ENCODE measurements at regions not wholly inside any gene's neighbourhood (a gene's known extent, or its start where the extent isn't known, plus 50 kb on each side); places are given as distances from the start of the nearest gene placed in this dataset.

DNA sequence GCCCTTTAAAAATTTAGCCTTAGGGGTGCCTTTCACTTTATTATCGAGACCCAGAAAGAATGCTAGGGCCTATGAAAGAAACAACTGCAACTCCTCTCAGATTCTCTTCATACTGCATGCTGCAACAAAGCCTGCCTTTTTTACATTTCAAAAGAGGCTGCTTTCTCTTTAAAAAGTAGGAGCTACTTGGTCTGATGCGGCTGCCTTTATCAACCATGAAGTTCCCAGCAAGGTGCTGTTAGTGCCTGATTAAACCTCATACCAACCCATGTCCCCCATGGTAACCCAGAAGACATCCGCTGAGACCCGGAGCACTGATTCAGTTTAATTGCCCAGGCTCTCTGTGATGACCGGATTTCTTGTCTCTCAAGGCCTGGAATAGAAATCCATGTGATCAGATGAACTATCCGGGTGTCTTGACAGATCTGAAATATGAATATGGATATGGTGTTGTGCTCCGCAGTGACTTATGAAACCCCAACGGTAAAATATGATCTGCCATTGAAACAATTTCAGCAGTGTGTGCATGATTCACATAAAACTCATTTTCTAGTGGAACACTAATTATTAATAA is 368.3 kb downstream of the ZNF521 start:
- Mint-ChIP-seq H3K4me3 (no peak overlapping the region), H3K27me3 (peaks cover 31% of the 10 kb centered on the region), H3K4me1 (no peaks in the 10 kb centered on the region), H3K9me3 (no peaks in the 10 kb centered on the region), H3K36me3 (ENCODE audit: insufficient read depth) (no peaks in the 10 kb centered on the region), H3K27ac (ENCODE audit: low read depth) (no peak overlapping the region)
- DNase-seq (ENCODE audit: low spot score in 2 of 2) (no peak), ATAC-seq (replicated peaks; ENCODE audit: extremely low read depth, poor library complexity, severe bottlenecking) (no peak)

DNA sequence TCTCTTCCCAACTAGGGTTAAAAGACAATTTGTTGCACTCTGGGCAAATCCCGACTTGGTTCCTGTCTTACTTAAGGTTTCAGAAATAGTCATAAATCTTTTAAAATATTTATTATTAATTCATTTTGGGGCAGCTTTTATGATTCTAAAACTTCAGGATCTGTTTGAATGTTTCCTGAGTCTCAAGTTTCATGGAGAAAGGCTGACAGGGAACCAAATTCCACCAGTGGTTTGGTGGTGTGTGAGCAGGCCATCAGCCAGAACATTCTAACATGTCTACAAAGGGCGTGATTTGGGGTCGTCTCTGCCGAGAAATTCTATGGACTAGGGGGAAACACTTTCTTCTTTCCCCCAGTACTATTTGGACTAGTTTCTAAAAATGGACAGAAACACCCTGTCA is 366.4 kb downstream of the ZNF521 start:
- H3K36me3 Mint-ChIP-seq (ENCODE audit: insufficient read depth): no peaks in the 10 kb centered on the region
- peaks cover 21% of the 10 kb centered on the region for H3K27me3 Mint-ChIP-seq
- H3K9me3 Mint-ChIP-seq: no peaks in the 10 kb centered on the region
- DNase-seq (ENCODE audit: low spot score in 2 of 2) (no peak), ATAC-seq (replicated peaks; ENCODE audit: extremely low read depth, poor library complexity, severe bottlenecking) (no peak)
- no peak overlapping the region for H3K27ac Mint-ChIP-seq (ENCODE audit: low read depth)
- H3K4me3 Mint-ChIP-seq: no peak overlapping the region
- no peaks in the 10 kb centered on the region for H3K4me1 Mint-ChIP-seq

DNA sequence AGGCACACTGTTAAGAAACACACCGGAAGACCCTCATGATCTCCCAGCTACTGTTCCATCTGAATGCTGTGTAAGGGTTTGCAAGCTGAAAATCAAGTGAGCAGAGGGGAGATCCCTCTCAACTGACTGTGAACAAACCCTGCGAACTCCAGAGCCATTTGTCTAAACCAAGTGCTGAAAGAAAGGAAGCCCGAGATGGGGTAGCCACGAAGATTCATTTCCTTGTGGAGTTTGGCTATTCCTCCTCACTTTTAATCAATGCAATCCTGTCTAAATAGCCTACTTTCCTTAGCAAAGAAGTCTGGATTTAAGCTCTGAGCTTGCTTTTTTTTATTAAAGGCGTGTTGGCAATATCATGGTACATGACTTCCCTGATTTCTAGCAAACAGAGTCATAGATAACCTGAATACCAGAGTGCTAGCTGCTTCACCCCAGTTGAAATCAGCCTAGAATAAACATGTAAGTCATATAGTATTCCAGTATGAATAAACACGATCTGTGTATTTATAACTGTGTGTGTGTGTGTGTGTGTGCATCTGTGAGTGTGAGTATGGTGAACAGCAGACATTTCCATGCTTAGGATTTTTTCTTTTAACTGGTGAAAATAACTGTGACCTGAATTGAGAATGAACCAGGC is 365.2 kb downstream of the ZNF521 start:
- Mint-ChIP-seq H3K27ac (ENCODE audit: low read depth) (no peak overlapping the region), H3K9me3 (no peaks in the 10 kb centered on the region)

DNA sequence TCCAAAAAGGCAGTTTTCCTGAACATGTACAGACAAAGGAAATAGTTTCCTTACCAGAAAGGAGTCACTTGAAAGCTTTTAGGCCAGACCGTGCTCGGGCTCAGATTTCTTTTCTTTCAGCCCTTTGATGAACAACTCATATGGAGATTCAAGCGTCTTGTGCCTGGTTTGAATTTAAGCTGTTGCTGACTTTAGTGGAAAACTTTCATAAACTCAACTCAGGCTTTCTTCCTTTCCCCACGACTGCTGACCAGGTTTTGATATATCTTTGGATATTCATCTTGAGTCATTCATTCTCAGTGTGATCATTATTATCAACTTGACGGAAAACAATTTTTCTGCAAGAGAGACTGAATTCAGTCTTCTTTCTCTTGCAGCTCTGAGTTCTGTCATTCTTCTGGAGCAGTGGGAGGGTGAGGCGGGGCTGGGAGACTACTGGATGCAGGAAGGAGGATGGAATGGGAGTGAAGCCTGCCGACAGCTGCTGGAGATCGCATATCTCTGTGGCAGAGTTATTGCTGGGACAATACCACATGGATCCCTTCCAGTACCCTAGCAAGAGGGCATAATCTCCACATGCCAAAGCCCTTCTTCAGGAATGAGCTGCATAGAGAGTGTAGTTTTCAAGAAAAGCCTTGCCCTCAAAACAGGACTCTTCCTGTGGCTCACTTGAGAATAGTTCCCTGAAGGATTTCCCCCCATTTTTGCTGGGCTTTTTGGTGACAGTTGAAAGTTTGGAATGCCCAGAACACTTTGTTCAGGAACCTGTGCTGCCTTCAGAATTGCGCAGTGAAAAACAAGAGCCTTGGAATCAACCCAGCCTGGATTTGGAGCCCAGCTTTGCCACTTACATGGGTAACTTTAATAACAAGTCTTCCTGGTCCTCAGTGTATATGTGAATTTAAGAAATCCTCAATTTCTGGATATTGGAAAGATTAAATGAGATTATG is 364.4 kb downstream of the ZNF521 start:
- H3K27me3 Mint-ChIP-seq: peaks cover 10% of the 10 kb centered on the region
- ATAC-seq (replicated peaks; ENCODE audit: extremely low read depth, poor library complexity, severe bottlenecking) (no peak), DNase-seq (ENCODE audit: low spot score in 2 of 2) (no peak)
- H3K27ac Mint-ChIP-seq (ENCODE audit: low read depth): no peak overlapping the region
- no peak overlapping the region for H3K4me3 Mint-ChIP-seq
- no peaks in the 10 kb centered on the region for H3K9me3 Mint-ChIP-seq
- no peaks in the 10 kb centered on the region for H3K4me1 Mint-ChIP-seq
- no peaks in the 10 kb centered on the region for H3K36me3 Mint-ChIP-seq (ENCODE audit: insufficient read depth)

More for the DNA sequence above, 365.2 kb downstream of the ZNF521 start:
- no peaks in the 10 kb centered on the region for H3K4me1 Mint-ChIP-seq
- peaks cover 11% of the 10 kb centered on the region for H3K27me3 Mint-ChIP-seq
- no peak overlapping the region for H3K4me3 Mint-ChIP-seq
- no peak for ATAC-seq (replicated peaks; ENCODE audit: extremely low read depth, poor library complexity, severe bottlenecking)
- no peaks in the 10 kb centered on the region for H3K36me3 Mint-ChIP-seq (ENCODE audit: insufficient read depth)
- DNase-seq (ENCODE audit: low spot score in 2 of 2): no peak

DNA sequence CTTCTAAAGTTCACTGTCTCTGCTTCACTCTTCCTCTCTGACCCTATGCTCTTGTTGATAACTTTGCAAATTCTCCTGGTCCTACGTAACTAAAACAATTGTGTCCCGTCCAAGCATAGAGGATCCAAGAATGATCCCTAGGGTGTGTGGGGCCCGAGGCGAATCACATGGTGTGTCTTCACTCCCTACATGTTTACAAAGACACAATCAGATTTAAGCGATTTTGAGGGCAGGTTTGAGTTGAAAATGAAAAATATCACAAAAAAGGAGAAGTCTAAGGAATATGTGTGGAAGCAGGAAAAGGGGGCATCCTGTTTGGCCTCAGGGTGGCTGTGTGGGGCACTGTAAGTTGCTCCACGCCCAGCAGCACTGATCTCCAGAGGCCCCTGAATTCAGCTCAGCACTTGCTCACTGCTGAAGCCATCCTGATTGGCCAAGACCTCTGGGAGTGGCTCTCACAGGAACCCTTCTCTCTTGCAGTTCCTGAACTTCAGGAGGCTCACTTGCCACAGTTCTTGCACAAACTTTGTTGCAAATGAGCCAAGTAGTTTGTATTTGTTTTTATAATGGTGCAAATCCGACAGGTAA is 363.6 kb downstream of the ZNF521 start:
- Mint-ChIP-seq H3K36me3 (ENCODE audit: insufficient read depth) (no peaks in the 10 kb centered on the region), H3K9me3 (no peaks in the 10 kb centered on the region), H3K27me3 (peaks cover 10% of the 10 kb centered on the region), H3K27ac (ENCODE audit: low read depth) (no peak overlapping the region), H3K4me3 (no peak overlapping the region), H3K4me1 (no peaks in the 10 kb centered on the region)
- DNase-seq (ENCODE audit: low spot score in 2 of 2) (no peak), ATAC-seq (replicated peaks; ENCODE audit: extremely low read depth, poor library complexity, severe bottlenecking) (no peak)

DNA sequence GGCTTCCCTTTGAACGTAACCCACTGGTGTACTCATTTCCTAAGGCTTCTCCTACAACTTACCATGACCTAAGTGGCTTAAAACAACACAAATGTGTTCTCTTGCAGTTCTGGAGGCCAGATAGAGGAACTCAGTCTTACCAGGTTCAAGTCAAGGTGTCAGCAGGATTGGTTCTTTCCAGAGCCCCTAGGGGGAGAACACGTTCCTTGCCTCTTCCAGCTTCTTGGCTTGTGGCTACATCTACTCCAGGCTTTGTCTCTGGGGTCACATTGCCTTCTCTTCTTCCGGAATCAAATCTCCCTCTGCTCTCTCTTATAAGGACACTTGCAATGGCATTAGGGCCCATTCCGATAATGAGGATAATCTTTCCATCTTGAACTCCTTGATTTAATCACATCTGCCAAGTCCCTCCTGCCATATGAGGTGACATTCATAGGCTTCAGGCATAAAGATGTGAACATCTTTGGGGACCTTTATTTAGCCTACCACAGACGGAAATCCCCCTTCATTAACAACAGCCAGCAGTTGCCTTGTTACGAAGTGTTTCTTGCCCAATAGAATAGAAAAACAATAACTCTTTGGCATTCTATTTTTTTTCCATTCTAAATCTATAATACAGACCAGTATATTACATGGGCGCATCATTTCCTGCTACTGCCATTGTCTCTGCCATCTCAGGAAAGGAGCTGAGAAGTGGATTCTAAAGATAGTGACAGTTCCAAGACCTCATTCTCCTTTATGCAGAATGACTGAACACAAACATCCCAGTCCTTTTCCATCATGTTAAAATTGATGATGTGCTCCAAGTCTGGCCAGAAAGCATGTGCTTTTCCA is 362.0 kb downstream of the ZNF521 start:
- DNase-seq (ENCODE audit: low spot score in 2 of 2) (no peak), ATAC-seq (replicated peaks; ENCODE audit: extremely low read depth, poor library complexity, severe bottlenecking) (no peak)
- H3K4me3 Mint-ChIP-seq: no peak overlapping the region
- H3K27ac Mint-ChIP-seq (ENCODE audit: low read depth): no peak overlapping the region
- H3K36me3 Mint-ChIP-seq (ENCODE audit: insufficient read depth): no peaks in the 10 kb centered on the region
- H3K4me1 Mint-ChIP-seq: no peaks in the 10 kb centered on the region
- peaks cover 3% of the 10 kb centered on the region for H3K27me3 Mint-ChIP-seq
- peaks cover 4% of the 10 kb centered on the region for H3K9me3 Mint-ChIP-seq

DNA sequence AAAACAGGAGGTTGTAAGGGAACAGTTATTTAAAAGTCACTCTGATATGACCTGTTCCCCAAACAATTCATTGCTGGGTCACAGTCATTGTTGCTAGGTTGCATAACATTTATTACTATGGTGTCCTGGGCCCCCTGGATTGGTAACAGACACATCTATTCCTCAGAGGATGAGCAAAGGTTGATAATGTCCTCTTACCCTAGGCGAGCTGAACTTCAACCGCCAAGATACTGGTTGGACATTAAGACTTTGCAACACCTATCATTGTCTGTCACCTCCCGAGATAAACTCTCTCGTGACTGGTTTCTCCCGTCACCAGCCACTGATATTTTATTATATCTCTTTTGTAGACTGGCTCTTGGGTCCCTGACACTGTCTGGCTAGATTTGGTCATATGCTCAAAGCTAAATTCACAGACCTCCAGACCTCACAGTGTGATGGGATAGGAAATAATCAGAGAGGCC is 361.3 kb downstream of the ZNF521 start:
- peaks cover 4% of the 10 kb centered on the region for H3K9me3 Mint-ChIP-seq
- H3K27me3 Mint-ChIP-seq: no peaks in the 10 kb centered on the region
- no peaks in the 10 kb centered on the region for H3K36me3 Mint-ChIP-seq (ENCODE audit: insufficient read depth)
- DNase-seq (ENCODE audit: low spot score in 2 of 2) (no peak), ATAC-seq (replicated peaks; ENCODE audit: extremely low read depth, poor library complexity, severe bottlenecking) (no peak)
- H3K4me3 Mint-ChIP-seq: no peak overlapping the region
- no peak overlapping the region for H3K27ac Mint-ChIP-seq (ENCODE audit: low read depth)
- H3K4me1 Mint-ChIP-seq: no peaks in the 10 kb centered on the region

DNA sequence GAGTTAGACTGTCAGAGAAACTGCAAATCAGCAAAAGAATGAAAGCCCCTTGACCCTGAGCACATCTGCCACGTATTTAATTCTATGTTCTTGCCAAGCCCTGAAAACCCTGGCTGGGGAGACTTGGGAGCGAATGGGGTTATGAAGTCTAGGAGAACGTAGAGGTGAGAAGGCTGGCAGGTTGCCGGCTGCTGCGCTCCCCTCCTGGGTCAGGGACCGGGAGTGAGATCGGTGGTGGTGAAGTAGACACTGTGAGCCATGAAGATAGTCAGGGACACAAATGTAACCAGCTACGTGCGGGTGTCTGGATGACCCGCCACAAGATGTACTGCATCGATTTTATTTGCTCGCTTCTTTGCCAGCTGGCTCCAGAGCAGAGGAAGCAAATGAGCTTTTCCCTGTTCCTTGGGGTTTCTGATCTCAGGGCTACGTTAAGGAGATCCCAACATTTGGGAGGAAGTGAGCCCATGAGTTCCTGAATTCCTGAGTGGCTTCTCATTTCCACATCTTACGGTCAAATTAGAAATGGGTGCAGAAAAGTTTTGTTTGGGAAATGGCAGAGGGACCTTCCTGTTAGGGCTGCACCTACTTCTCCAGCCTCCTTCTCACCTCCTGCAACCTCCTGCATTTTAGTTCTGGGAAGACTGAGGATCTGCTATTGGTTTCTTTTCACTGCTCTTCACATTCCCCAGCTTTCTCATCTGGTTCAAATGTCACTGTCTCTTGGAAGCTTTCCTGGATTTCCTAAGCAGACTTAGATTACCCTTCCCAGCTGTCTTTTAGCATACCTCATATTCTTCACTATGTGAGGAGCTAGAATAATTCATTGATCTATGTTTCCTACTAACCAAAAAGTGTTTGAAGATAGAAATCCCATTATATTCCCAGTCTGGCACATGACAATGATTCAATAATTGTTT is 360.6 kb downstream of the ZNF521 start:
- H3K9me3 Mint-ChIP-seq: peaks cover 4% of the 10 kb centered on the region
- ATAC-seq (replicated peaks; ENCODE audit: extremely low read depth, poor library complexity, severe bottlenecking) (no peak), DNase-seq (ENCODE audit: low spot score in 2 of 2) (no peak)
- no peaks in the 10 kb centered on the region for H3K27me3 Mint-ChIP-seq
- H3K27ac Mint-ChIP-seq (ENCODE audit: low read depth): no peak overlapping the region
- no peaks in the 10 kb centered on the region for H3K4me1 Mint-ChIP-seq
- H3K36me3 Mint-ChIP-seq (ENCODE audit: insufficient read depth): no peaks in the 10 kb centered on the region
- no peak overlapping the region for H3K4me3 Mint-ChIP-seq

DNA sequence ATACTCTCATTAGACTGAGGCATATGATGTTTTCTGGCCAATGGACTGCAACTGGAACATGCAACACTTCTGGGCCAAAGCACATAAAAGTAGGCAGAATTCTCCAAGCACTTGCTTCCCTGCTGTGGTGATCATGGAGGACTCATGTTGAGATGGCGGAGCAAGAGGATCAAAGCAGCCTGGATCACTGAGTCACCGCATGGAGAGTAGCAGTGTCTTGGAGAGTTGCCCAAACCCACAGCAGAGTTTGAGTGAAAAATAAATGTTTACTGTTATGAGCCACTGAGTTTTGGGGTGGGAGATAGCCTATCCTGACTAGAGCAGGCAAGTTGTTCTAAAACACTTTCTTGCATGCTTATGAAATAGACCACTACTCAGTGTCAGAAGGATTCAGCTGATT is 359.5 kb downstream of the ZNF521 start:
- H3K36me3 Mint-ChIP-seq (ENCODE audit: insufficient read depth): no peaks in the 10 kb centered on the region
- peaks cover 10% of the 10 kb centered on the region for H3K9me3 Mint-ChIP-seq
- H3K4me1 Mint-ChIP-seq: no peaks in the 10 kb centered on the region
- no peak overlapping the region for H3K4me3 Mint-ChIP-seq
- DNase-seq (ENCODE audit: low spot score in 2 of 2) (no peak), ATAC-seq (replicated peaks; ENCODE audit: extremely low read depth, poor library complexity, severe bottlenecking) (no peak)
- H3K27ac Mint-ChIP-seq (ENCODE audit: low read depth): no peak overlapping the region
- H3K27me3 Mint-ChIP-seq: no peaks in the 10 kb centered on the region

DNA sequence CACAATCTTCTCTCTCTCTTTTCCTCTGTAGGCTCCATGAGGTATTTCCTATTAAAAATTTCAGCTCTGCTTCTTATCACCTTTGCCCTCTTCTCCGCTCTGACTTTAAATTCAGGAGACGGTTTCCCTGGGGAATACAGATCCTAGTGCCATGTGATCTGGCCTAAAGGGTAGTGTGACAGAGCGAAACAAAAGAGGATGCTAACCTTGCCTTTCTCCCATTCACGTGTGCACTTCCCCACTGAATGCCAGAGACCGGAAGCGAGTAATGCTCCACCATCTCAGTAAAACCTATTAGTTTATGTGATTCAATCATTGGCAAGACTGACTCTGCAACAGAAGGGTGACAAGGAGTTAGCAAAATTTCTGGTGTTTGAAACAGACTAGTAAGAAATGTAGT is 358.3 kb downstream of the ZNF521 start:
- DNase-seq (ENCODE audit: low spot score in 2 of 2) (no peak), ATAC-seq (replicated peaks; ENCODE audit: extremely low read depth, poor library complexity, severe bottlenecking) (no peak)
- Mint-ChIP-seq H3K27me3 (no peaks in the 10 kb centered on the region), H3K36me3 (ENCODE audit: insufficient read depth) (no peaks in the 10 kb centered on the region), H3K27ac (ENCODE audit: low read depth) (no peak overlapping the region), H3K4me3 (no peak overlapping the region), H3K4me1 (no peaks in the 10 kb centered on the region), H3K9me3 (peaks cover 10% of the 10 kb centered on the region)

DNA sequence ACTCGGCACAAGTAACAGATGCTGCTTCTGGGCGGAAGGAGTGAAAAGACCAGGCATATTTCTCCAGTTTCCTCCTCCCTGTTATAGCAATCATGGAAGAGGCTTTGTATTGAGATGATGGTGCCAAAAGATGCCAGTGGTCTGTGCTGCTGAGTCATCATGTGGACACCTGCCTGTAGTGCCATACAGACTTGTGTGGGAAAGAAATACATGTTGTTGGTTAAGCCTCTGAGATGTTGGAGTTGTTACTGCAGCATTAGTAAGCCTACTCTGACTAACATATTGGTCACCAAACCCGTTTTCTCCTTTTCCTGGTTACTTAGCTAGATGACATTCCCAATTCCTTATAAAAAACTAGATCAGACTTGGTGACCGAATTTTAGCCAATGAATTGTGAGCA is 356.9 kb downstream of the ZNF521 start:
- ATAC-seq (replicated peaks; ENCODE audit: extremely low read depth, poor library complexity, severe bottlenecking) (no peak), DNase-seq (ENCODE audit: low spot score in 2 of 2) (no peak)
- Mint-ChIP-seq H3K4me3 (no peak overlapping the region), H3K36me3 (ENCODE audit: insufficient read depth) (no peaks in the 10 kb centered on the region), H3K4me1 (no peaks in the 10 kb centered on the region), H3K27me3 (no peaks in the 10 kb centered on the region), H3K27ac (ENCODE audit: low read depth) (no peak overlapping the region), H3K9me3 (peaks cover 22% of the 10 kb centered on the region)

Data from central memory CD8-positive, alpha-beta T cell (primary cell).